DOHH2 (cell line): ENCODE measurements at regions not wholly inside any gene's neighbourhood (a gene's known extent, or its start where the extent isn't known, plus 50 kb on each side); places are given as distances from the start of the nearest gene placed in this dataset.

Experiments used
- H3F3A ChIP-seq: fragments of 200-600 bp; sonication (generic), shearing (Covaris generic); 2 replicates; pipeline ENCODE4 v1.6.0; 2016; ENCODE audit warnings: antibody characterized with exemption, mild to moderate bottlenecking; ENCODE audit not compliant: control insufficient read depth, insufficient read depth
- H3K27ac ChIP-seq: fragments of 200-600 bp; sonication (generic); 2 replicates; pipeline ENCODE4 v1.5.1; 2014; ENCODE audit warnings: low read depth, mild to moderate bottlenecking, low read length, moderate library complexity
- H3K27me3 ChIP-seq: fragments of 200-600 bp; sonication (generic); 2 replicates; pipeline ENCODE4 v1.6.1; 2014; ENCODE audit warnings: mild to moderate bottlenecking, low read length, mixed read lengths; ENCODE audit not compliant: control insufficient read depth
- H3K36me3 ChIP-seq: fragments of 200-600 bp; sonication (generic); 2 replicates; pipeline ENCODE4 v1.6.1; 2014; ENCODE audit warnings: mild to moderate bottlenecking, low read length, moderate library complexity, mixed read lengths; ENCODE audit not compliant: control insufficient read depth
- H3K4me1 ChIP-seq: fragments of 200-600 bp; sonication (generic); 2 replicates; pipeline ENCODE4 v1.6.1; 2014; ENCODE audit warnings: mild to moderate bottlenecking, low read length, mixed read lengths; ENCODE audit not compliant: control insufficient read depth
- H3K4me2 ChIP-seq: fragments of 200-600 bp; sonication (generic); 2 replicates; pipeline ENCODE4 v1.6.0; 2014; ENCODE audit warnings: mild to moderate bottlenecking, low read length, moderate library complexity
- H3K4me3 ChIP-seq: fragments of 200-600 bp; sonication (generic); 2 replicates; pipeline ENCODE4 v1.5.1; 2014; ENCODE audit warnings: mild to moderate bottlenecking, low read length, mixed read lengths
- H3K79me2 ChIP-seq: fragments of 200-600 bp; sonication (generic); 2 replicates; pipeline ENCODE4 v1.6.1; 2014; ENCODE audit warnings: mild to moderate bottlenecking, low read length, mixed read lengths; ENCODE audit not compliant: control insufficient read depth
- H3K9me2 ChIP-seq: fragments of 200-600 bp; sonication (generic); replicated peaks from 2 replicates; pipeline ENCODE4 v1.6.1; 2014; ENCODE audit warnings: mild to moderate bottlenecking, low read length, mixed read lengths; ENCODE audit not compliant: control insufficient read depth
- H3K9me3 ChIP-seq: fragments of 200-600 bp; sonication (generic); 2 replicates; pipeline ENCODE4 v1.6.1; 2014; ENCODE audit warnings: antibody characterized with exemption, low read length, mixed read lengths; ENCODE audit not compliant: control insufficient read depth, insufficient read depth
- H4K20me1 ChIP-seq: fragments of 200-600 bp; sonication (generic); 2 replicates; pipeline ENCODE4 v1.6.0; 2014; ENCODE audit warnings: low read depth, mild to moderate bottlenecking, antibody characterized with exemption, low read length, moderate library complexity; ENCODE audit not compliant: control insufficient read depth, insufficient read depth
- EZH2phosphoT487 ChIP-seq: fragments of 200-600 bp; sonication (generic); IDR thresholded peaks from 2 replicates; pipeline ENCODE4 v1.6.1; 2017; ENCODE audit warnings: borderline replicate concordance, mild to moderate bottlenecking, antibody characterized with exemption, low read length, moderate library complexity, mixed read lengths
- TF ChIP-seq, protein P1 (sequence below): fragments of 200-600 bp; sonication (generic); IDR thresholded peaks from one replicate; pipeline ENCODE4 v1.5.1; 2014; ENCODE audit warnings: antibody characterized with exemption, mild to moderate bottlenecking, low read depth, low read length; ENCODE audit not compliant: poor library complexity, severe bottlenecking

DNA sequence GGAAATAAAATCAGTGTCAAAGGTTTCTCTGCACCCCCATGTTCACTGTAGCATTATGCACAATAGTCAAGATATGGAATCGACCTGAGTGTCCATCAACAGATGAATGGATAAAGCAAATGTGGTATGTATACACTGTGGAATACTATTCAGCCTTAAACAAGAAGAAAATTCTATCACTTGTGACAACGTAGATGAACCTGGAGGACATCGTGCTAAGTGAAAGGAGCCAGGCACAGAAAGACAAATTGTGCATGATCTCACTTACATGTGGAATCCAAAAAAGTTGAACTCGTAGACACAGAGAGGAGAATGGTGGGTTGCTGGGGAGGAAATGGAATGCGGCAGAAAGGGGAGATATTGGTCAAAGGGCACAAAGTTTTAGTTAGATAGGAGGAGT, 136.3 kb upstream of the ESR1 start:
- H3K27me3 ChIP-seq = peaks cover 5% of the 10 kb centered on the region; the same call in 1 of the 2 replicates
- H3K4me3 ChIP-seq = no peak overlapping the region
- H3K79me2 ChIP-seq = no peaks in the 10 kb centered on the region
- peaks cover 5% of the 10 kb centered on the region; the same call in 1 of the 2 replicates for H3K4me1 ChIP-seq
- H3K4me2 ChIP-seq = no peak overlapping the region
- no peaks in the 10 kb centered on the region for H3K9me3 ChIP-seq
- H3K27ac ChIP-seq = no peak overlapping the region
- TF ChIP-seq EZH2phosphoT487 = no peak
- TF ChIP-seq, protein P1, sequence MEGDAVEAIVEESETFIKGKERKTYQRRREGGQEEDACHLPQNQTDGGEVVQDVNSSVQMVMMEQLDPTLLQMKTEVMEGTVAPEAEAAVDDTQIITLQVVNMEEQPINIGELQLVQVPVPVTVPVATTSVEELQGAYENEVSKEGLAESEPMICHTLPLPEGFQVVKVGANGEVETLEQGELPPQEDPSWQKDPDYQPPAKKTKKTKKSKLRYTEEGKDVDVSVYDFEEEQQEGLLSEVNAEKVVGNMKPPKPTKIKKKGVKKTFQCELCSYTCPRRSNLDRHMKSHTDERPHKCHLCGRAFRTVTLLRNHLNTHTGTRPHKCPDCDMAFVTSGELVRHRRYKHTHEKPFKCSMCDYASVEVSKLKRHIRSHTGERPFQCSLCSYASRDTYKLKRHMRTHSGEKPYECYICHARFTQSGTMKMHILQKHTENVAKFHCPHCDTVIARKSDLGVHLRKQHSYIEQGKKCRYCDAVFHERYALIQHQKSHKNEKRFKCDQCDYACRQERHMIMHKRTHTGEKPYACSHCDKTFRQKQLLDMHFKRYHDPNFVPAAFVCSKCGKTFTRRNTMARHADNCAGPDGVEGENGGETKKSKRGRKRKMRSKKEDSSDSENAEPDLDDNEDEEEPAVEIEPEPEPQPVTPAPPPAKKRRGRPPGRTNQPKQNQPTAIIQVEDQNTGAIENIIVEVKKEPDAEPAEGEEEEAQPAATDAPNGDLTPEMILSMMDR = no peak
- H3F3A ChIP-seq = no peaks in the 10 kb centered on the region
- no peaks in the 10 kb centered on the region for H3K36me3 ChIP-seq
- H4K20me1 ChIP-seq = no peaks in the 10 kb centered on the region
- no peaks in the 10 kb centered on the region for H3K9me2 ChIP-seq

DNA sequence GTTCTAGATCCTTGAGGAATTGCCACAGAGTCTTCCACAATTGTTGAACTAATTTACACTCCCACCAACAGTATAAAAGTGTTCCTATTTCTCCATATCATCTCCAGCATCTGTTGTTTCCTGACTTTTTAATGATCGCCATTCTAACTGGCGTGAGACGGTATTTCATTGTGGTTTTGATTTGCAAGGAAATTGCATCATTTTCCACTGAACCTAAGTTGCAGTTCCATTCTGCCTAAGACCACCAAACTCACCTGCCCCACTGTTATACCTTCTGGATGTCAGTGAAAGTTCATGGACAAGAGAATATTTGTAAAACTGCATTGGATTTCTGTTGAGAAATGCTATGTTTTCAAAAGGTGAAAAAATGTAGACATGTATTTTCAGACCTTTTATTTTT, 132.9 kb upstream of the ESR1 start:
- Histone ChIP-seq H3K79me2 (no peaks in the 10 kb centered on the region), H3K9me3 (no peaks in the 10 kb centered on the region), H3K27ac (no peak overlapping the region), H3K4me2 (no peak overlapping the region), H3K4me1 (peaks cover 5% of the 10 kb centered on the region; the same call in 1 of the 2 replicates), H3K4me3 (no peak overlapping the region), H3K36me3 (no peaks in the 10 kb centered on the region), H3K9me2 (no peaks in the 10 kb centered on the region), H3K27me3 (peaks cover 3% of the 10 kb centered on the region; the same call in 1 of the 2 replicates), H3F3A (no peaks in the 10 kb centered on the region), H4K20me1 (no peaks in the 10 kb centered on the region)
- TF ChIP-seq EZH2phosphoT487 = no peak
- TF ChIP-seq, protein P1 = no peak

DNA sequence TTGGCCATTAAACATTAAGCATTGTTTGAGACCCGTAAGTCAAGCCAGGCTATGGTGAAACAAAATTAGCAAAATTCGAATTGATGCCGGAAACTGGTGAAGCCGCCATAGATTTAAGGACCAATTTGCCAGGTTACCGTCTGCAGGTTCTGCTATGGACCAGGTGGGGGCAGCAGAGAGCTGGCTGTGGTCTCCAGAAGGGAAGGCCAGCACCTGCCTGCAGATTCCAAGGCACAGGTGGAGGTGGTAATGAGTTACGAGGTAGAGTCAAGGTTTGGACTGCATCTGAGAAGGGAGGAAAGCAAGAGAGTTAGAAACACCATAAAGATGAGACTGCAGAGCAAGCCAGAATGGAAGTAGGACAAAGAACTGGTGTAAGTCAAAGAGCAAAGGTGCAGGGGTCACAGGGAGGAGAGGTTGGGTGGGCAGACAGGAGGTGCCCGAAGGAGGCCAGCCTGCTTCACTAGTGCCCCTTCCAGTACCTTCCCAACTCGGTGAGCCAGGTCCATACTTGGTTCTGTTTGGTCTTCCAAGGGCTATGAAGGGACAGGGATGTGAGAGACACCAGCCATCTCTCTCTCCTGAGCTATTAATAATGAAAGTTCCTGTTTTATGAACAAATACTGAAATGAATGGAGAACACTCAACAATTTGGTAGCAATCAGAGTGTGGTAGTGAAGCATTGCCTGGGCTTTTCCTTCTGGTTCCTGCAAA, 131.6 kb upstream of the ESR1 start:
- peaks cover 5% of the 10 kb centered on the region; the same call in 1 of the 2 replicates for H3K4me1 ChIP-seq
- H3K4me2 ChIP-seq = peak overlapping the region; percentile 32
- no peaks in the 10 kb centered on the region for H4K20me1 ChIP-seq
- H3K9me3 ChIP-seq = no peaks in the 10 kb centered on the region
- TF ChIP-seq, protein P1 = peak; percentile 97
- TF ChIP-seq EZH2phosphoT487 = no peak
- peak overlapping the region; percentile 19; the same call in 1 of the 2 replicates for H3K4me3 ChIP-seq
- no peak overlapping the region for H3K27ac ChIP-seq
- H3K79me2 ChIP-seq = no peaks in the 10 kb centered on the region
- H3F3A ChIP-seq = no peaks in the 10 kb centered on the region
- H3K27me3 ChIP-seq = peaks cover 3% of the 10 kb centered on the region; the same call in 1 of the 2 replicates
- no peaks in the 10 kb centered on the region for H3K36me3 ChIP-seq
- H3K9me2 ChIP-seq = no peaks in the 10 kb centered on the region
